ENCODE measurements at regions not wholly inside any gene's neighbourhood (a gene's known extent, or its start where the extent isn't known, plus 50 kb on each side); places are given as distances from the start of the nearest gene placed in this dataset.

DNA sequence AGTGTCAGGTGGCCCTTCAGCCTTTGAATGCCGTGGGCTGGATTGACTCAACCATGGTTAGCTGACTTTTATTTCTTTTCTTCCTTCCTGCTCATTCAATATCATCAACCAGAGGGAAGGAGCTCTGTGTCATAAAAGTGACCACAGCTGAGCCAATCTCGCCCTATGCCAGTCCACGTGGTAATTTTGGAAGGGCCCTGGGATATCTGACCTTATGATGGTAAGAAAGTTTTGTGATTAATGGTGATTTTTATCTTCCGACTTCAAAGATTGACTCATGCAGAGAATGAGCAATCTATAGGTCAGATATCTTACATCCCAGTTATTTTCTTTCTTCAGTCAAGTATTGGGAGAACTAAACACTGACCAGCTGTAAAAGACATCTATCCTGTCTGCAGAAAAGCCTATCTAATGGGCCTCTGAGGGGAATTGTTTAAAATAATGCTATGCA is 170.3 kb downstream of the ZC3H11B start:
- Histone ChIP-seq H3K27ac (ENCODE audit: insufficient read depth, low read depth, low read length, poor library complexity, severe bottlenecking) (peak overlapping the region; percentile 6), H3K27me3 (ENCODE audit: control insufficient read depth, insufficient read depth, low read length, poor library complexity, severe bottlenecking) (no peaks in the 10 kb centered on the region), H3K4me1 (ENCODE audit: control insufficient read depth, insufficient read depth, low read length) (peaks cover 6% of the 10 kb centered on the region), H3K36me3 (ENCODE audit: control insufficient read depth, insufficient read depth, low read length) (no peaks in the 10 kb centered on the region), H3K4me3 (ENCODE audit: insufficient read depth, low read depth, low read length) (no peak overlapping the region), H3K9me3 (ENCODE audit: control insufficient read depth, low read length) (no peaks in the 10 kb centered on the region)
- 84 to 90% methylated on average over 3 to 4 of the region's 4 CpGs for WGBS, 2 experiments

- peaks cover 6% of the 10 kb centered on the region for H3K4me1 ChIP-seq (ENCODE audit: control insufficient read depth, insufficient read depth, low read length)
- no peaks in the 10 kb centered on the region for H3K9me3 ChIP-seq (ENCODE audit: control insufficient read depth, low read length)
- H3K4me3 ChIP-seq (ENCODE audit: insufficient read depth, low read depth, low read length), result no peak overlapping the region
- no peaks in the 10 kb centered on the region for H3K27me3 ChIP-seq (ENCODE audit: control insufficient read depth, insufficient read depth, low read length, poor library complexity, severe bottlenecking)
- H3K27ac ChIP-seq (ENCODE audit: insufficient read depth, low read depth, low read length, poor library complexity, severe bottlenecking), result no peak overlapping the region
- no peaks in the 10 kb centered on the region for H3K36me3 ChIP-seq (ENCODE audit: control insufficient read depth, insufficient read depth, low read length)
These were observed 171.0 kb downstream of the ZC3H11B start for GRCh38 chr1:219441884-219442283.

DNA sequence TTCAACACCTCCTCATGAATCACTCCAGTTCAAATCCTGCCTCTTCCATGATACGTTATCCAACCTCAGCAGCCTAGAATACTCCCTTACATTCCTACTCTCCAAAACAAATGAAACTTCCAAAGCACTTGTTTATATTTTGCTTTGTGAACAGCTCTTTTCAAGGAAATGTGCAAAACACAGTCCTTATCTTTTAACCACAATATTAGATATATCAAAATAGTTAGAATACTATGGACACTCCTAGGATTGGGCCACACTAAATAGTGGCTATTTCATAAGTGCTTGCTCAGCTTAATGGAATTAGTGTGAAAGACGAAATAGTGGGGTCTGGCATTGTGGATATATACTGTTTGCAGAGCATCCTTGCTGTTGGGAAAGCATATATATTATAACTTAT is 173.5 kb downstream of the ZC3H11B start:
- Histone ChIP-seq H3K27ac (ENCODE audit: insufficient read depth, low read depth, low read length, poor library complexity, severe bottlenecking) (no peak overlapping the region), H3K27me3 (ENCODE audit: control insufficient read depth, insufficient read depth, low read length, poor library complexity, severe bottlenecking) (no peaks in the 10 kb centered on the region), H3K9me3 (ENCODE audit: control insufficient read depth, low read length) (no peaks in the 10 kb centered on the region), H3K36me3 (ENCODE audit: control insufficient read depth, insufficient read depth, low read length) (no peaks in the 10 kb centered on the region), H3K4me1 (ENCODE audit: control insufficient read depth, insufficient read depth, low read length) (no peaks in the 10 kb centered on the region), H3K4me3 (ENCODE audit: insufficient read depth, low read depth, low read length) (no peak overlapping the region)
- WGBS, 2 experiments, result 98 to 100% methylated on average over 2 of the region's 2 CpGs

DNA sequence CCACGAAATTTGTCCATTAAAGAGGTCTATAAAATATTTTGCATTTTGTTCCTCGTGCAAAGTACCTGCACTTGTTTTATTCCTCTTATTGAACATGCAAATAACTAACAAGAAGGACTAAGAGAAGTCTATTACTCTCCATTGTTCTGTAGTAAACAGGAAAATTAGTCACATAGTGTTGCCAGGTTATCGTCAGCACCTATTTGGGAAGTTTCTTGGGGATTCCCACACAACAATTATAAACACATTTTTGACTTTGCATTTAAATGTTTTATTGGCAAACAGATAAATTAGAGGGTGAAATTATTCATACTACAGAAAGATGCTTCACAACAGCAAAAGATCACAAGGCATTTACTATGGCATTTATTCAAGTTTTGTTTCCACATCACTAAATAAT is 174.5 kb downstream of the ZC3H11B start:
- 92 to 100% methylated on average over 2 of the region's 3 CpGs for WGBS, 2 experiments
- no peaks in the 10 kb centered on the region for H3K27me3 ChIP-seq (ENCODE audit: control insufficient read depth, insufficient read depth, low read length, poor library complexity, severe bottlenecking)
- no peaks in the 10 kb centered on the region for H3K9me3 ChIP-seq (ENCODE audit: control insufficient read depth, low read length)
- no peaks in the 10 kb centered on the region for H3K36me3 ChIP-seq (ENCODE audit: control insufficient read depth, insufficient read depth, low read length)
- H3K27ac ChIP-seq (ENCODE audit: insufficient read depth, low read depth, low read length, poor library complexity, severe bottlenecking), result no peak overlapping the region
- H3K4me3 ChIP-seq (ENCODE audit: insufficient read depth, low read depth, low read length), result no peak overlapping the region
- no peaks in the 10 kb centered on the region for H3K4me1 ChIP-seq (ENCODE audit: control insufficient read depth, insufficient read depth, low read length)

- no peak overlapping the region for H3K27ac ChIP-seq (ENCODE audit: insufficient read depth, low read depth, low read length, poor library complexity, severe bottlenecking)
- no peak overlapping the region for H3K4me3 ChIP-seq (ENCODE audit: insufficient read depth, low read depth, low read length)
- no peaks in the 10 kb centered on the region for H3K27me3 ChIP-seq (ENCODE audit: control insufficient read depth, insufficient read depth, low read length, poor library complexity, severe bottlenecking)
- no peaks in the 10 kb centered on the region for H3K36me3 ChIP-seq (ENCODE audit: control insufficient read depth, insufficient read depth, low read length)
- H3K4me1 ChIP-seq (ENCODE audit: control insufficient read depth, insufficient read depth, low read length), result no peaks in the 10 kb centered on the region
- WGBS, 2 experiments, result 93 to 96% methylated on average over 2 of the region's 2 CpGs
- H3K9me3 ChIP-seq (ENCODE audit: control insufficient read depth, low read length), result no peaks in the 10 kb centered on the region
These were observed 178.0 kb downstream of the ZC3H11B start for GRCh38 chr1:219434923-219435297.

GRCh38 chr1:219434285-219434922 is 178.5 kb downstream of the ZC3H11B start:
- no peak overlapping the region for H3K4me3 ChIP-seq (ENCODE audit: insufficient read depth, low read depth, low read length)

GRCh38 chr1:219433496-219434131 is 179.3 kb downstream of the ZC3H11B start:
- Histone ChIP-seq H3K4me3 (ENCODE audit: insufficient read depth, low read depth, low read length) (no peak overlapping the region), H3K4me1 (ENCODE audit: control insufficient read depth, insufficient read depth, low read length) (no peaks in the 10 kb centered on the region), H3K9me3 (ENCODE audit: control insufficient read depth, low read length) (no peaks in the 10 kb centered on the region), H3K27ac (ENCODE audit: insufficient read depth, low read depth, low read length, poor library complexity, severe bottlenecking) (no peak overlapping the region), H3K36me3 (ENCODE audit: control insufficient read depth, insufficient read depth, low read length) (no peaks in the 10 kb centered on the region), H3K27me3 (ENCODE audit: control insufficient read depth, insufficient read depth, low read length, poor library complexity, severe bottlenecking) (no peaks in the 10 kb centered on the region)
- 71 to 78% methylated on average over 5 to 6 of the region's 6 CpGs for WGBS, 2 experiments

More at GRCh38 chr1:219434285-219434922, 178.5 kb downstream of the ZC3H11B start:
- no peaks in the 10 kb centered on the region for H3K4me1 ChIP-seq (ENCODE audit: control insufficient read depth, insufficient read depth, low read length)
- no peaks in the 10 kb centered on the region for H3K9me3 ChIP-seq (ENCODE audit: control insufficient read depth, low read length)
- H3K27ac ChIP-seq (ENCODE audit: insufficient read depth, low read depth, low read length, poor library complexity, severe bottlenecking), result no peak overlapping the region
- H3K36me3 ChIP-seq (ENCODE audit: control insufficient read depth, insufficient read depth, low read length), result no peaks in the 10 kb centered on the region
- WGBS, 2 experiments, result 77 to 79% methylated on average over 6 of the region's 6 CpGs
- no peaks in the 10 kb centered on the region for H3K27me3 ChIP-seq (ENCODE audit: control insufficient read depth, insufficient read depth, low read length, poor library complexity, severe bottlenecking)

GRCh38 chr1:219433001-219433400 is 179.9 kb downstream of the ZC3H11B start:
- no peaks in the 10 kb centered on the region for H3K27me3 ChIP-seq (ENCODE audit: control insufficient read depth, insufficient read depth, low read length, poor library complexity, severe bottlenecking)
- 95% methylated on average over 5 of the region's 5 CpGs for WGBS, 2 experiments
- no peak overlapping the region for H3K27ac ChIP-seq (ENCODE audit: insufficient read depth, low read depth, low read length, poor library complexity, severe bottlenecking)
- H3K36me3 ChIP-seq (ENCODE audit: control insufficient read depth, insufficient read depth, low read length), result no peaks in the 10 kb centered on the region
- H3K4me3 ChIP-seq (ENCODE audit: insufficient read depth, low read depth, low read length), result no peak overlapping the region
- no peaks in the 10 kb centered on the region for H3K4me1 ChIP-seq (ENCODE audit: control insufficient read depth, insufficient read depth, low read length)
- H3K9me3 ChIP-seq (ENCODE audit: control insufficient read depth, low read length), result no peaks in the 10 kb centered on the region

GRCh38 chr1:219432191-219432606 is 180.7 kb downstream of the ZC3H11B start:
- H3K27ac ChIP-seq (ENCODE audit: insufficient read depth, low read depth, low read length, poor library complexity, severe bottlenecking), result no peak overlapping the region
- no peaks in the 10 kb centered on the region for H3K9me3 ChIP-seq (ENCODE audit: control insufficient read depth, low read length)
- H3K4me3 ChIP-seq (ENCODE audit: insufficient read depth, low read depth, low read length), result no peak overlapping the region
- no peaks in the 10 kb centered on the region for H3K36me3 ChIP-seq (ENCODE audit: control insufficient read depth, insufficient read depth, low read length)
- 77 to 86% methylated on average over 3 of the region's 3 CpGs for WGBS, 2 experiments
- H3K27me3 ChIP-seq (ENCODE audit: control insufficient read depth, insufficient read depth, low read length, poor library complexity, severe bottlenecking), result no peaks in the 10 kb centered on the region
- no peaks in the 10 kb centered on the region for H3K4me1 ChIP-seq (ENCODE audit: control insufficient read depth, insufficient read depth, low read length)

DNA sequence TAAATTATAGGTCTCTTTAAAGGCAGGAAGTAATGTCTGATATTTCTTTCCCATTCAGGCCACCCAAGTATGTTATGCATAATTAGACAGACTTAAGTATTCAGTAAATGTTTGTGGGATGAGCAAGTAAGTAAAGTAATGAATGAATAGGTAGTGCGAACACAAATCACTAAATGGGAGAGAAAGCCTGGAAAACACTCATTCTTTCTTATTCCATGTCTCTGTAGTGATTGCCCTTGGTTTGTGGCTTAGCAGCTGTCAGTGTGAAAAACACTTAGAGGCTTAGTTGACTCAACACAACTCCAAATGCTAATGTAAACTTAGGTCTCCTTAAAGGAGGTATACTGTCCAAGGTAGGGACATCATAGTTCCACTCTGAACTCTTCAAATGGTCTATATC is 182.5 kb downstream of the ZC3H11B start:
- Histone ChIP-seq H3K9me3 (ENCODE audit: control insufficient read depth, low read length) (no peaks in the 10 kb centered on the region), H3K36me3 (ENCODE audit: control insufficient read depth, insufficient read depth, low read length) (no peaks in the 10 kb centered on the region), H3K4me1 (ENCODE audit: control insufficient read depth, insufficient read depth, low read length) (no peaks in the 10 kb centered on the region), H3K27me3 (ENCODE audit: control insufficient read depth, insufficient read depth, low read length, poor library complexity, severe bottlenecking) (no peaks in the 10 kb centered on the region), H3K4me3 (ENCODE audit: insufficient read depth, low read depth, low read length) (no peak overlapping the region), H3K27ac (ENCODE audit: insufficient read depth, low read depth, low read length, poor library complexity, severe bottlenecking) (no peak overlapping the region)
- 90 to 96% methylated on average over 1 of the region's 1 CpG for WGBS, 2 experiments
